SK-N-SH treated with all-trans-retinoic acid at 6 μM for 48 hours (cell line): ENCODE measurements at regions not wholly inside any gene's neighbourhood (a gene's known extent, or its start where the extent isn't known, plus 50 kb on each side); places are given as distances from the start of the nearest gene placed in this dataset.

Experiments used
- ATAC-seq: fragments of 200-7000 bp; cut with Tn5 transposase; 3 replicates; pipeline ENCODE4 v1.9.1; 2020; ENCODE audit warnings: mild to moderate bottlenecking, moderate library complexity
- BACH2 ChIP-seq: fragments of 250-450 bp; sonication (Bioruptor Pico); IDR thresholded peaks from 2 replicates; pipeline ENCODE4 v1.9.0; 2021; ENCODE audit warnings: mild to moderate bottlenecking, borderline replicate concordance
- CREB5 ChIP-seq: fragments of 250-450 bp; sonication (Bioruptor Pico); IDR thresholded peaks from 2 replicates; pipeline ENCODE4 v1.5.1; 2020; ENCODE audit warnings: low read depth, mild to moderate bottlenecking, moderate library complexity
- CSDC2 ChIP-seq: fragments of 250-450 bp; sonication (Bioruptor Pico); IDR thresholded peaks from 2 replicates; pipeline ENCODE4 v1.5.0; 2020; ENCODE audit warnings: mild to moderate bottlenecking, moderate library complexity
- ESRRG ChIP-seq: fragments of 250-450 bp; sonication (Bioruptor Pico); IDR thresholded peaks from 2 replicates; pipeline ENCODE4 v1.6.1; 2021; ENCODE audit warnings: mild to moderate bottlenecking
- ISL1 ChIP-seq: fragments of 250-450 bp; sonication (Bioruptor Pico); IDR thresholded peaks from 2 replicates; pipeline ENCODE4 v2.1.2; 2022; ENCODE audit warnings: mild to moderate bottlenecking, moderate library complexity
- OSR1 ChIP-seq: fragments of 250-450 bp; sonication (Bioruptor Pico); IDR thresholded peaks from 2 replicates; pipeline ENCODE4 v1.8.0; 2022; ENCODE audit warnings: moderate library complexity, mild to moderate bottlenecking, inconsistent platforms
- POU6F1 ChIP-seq: fragments of 250-450 bp; sonication (Bioruptor Pico); IDR thresholded peaks from 2 replicates; pipeline ENCODE4 v1.8.0; 2021; ENCODE audit warnings: low read depth, mild to moderate bottlenecking, moderate library complexity, borderline replicate concordance
- RARB ChIP-seq: fragments of 250-450 bp; sonication (Bioruptor Pico); IDR thresholded peaks from 2 replicates; pipeline ENCODE4 v1.8.0; 2021; ENCODE audit warnings: mild to moderate bottlenecking, moderate library complexity
- TCF4 ChIP-seq: fragments of 250-450 bp; sonication (Bioruptor Pico); IDR thresholded peaks from 2 replicates; pipeline ENCODE4 v1.8.0; 2021; ENCODE audit warnings: mild to moderate bottlenecking, moderate library complexity, borderline replicate concordance
- ZFP30 ChIP-seq: fragments of 450-650 bp; formaldehyde crosslinking; IDR thresholded peaks from 2 replicates; pipeline ENCODE4 v1.5.0; 2022; ENCODE audit warnings: mild to moderate bottlenecking, moderate library complexity
- ZNF565 ChIP-seq: fragments of 450-650 bp; formaldehyde crosslinking; conservative IDR thresholded peaks from 2 replicates; pipeline ENCODE4 v1.5.0; 2020; ENCODE audit warnings: low read depth, mild to moderate bottlenecking, moderate library complexity
- ZNF70 ChIP-seq: fragments of 450-650 bp; formaldehyde crosslinking; IDR thresholded peaks from 2 replicates; pipeline ENCODE4 v1.5.0; 2020; ENCODE audit warnings: mild to moderate bottlenecking, moderate library complexity
- ZNF8 ChIP-seq: fragments of 450-650 bp; formaldehyde crosslinking; IDR thresholded peaks from 2 replicates; pipeline ENCODE4 v1.5.0; 2020; ENCODE audit warnings: mild to moderate bottlenecking, moderate library complexity
- TF ChIP-seq, protein P1 (sequence below): fragments of 250-450 bp; sonication (Bioruptor Pico); IDR thresholded peaks from 2 replicates; pipeline ENCODE4 v1.5.1; 2021; ENCODE audit warnings: mild to moderate bottlenecking, moderate library complexity
- TF ChIP-seq, protein P2 (sequence below): fragments of 250-450 bp; sonication (Bioruptor Pico); IDR thresholded peaks from 2 replicates; pipeline ENCODE4 v1.8.0; 2020; ENCODE audit warnings: mild to moderate bottlenecking, moderate library complexity, borderline replicate concordance
- TF ChIP-seq, protein P3 (sequence below): fragments of 250-450 bp; sonication (Bioruptor Pico); IDR thresholded peaks from 2 replicates; pipeline ENCODE4 v1.5.0; 2020; ENCODE audit warnings: mild to moderate bottlenecking, moderate library complexity

GRCh38 chr10:52918714-52919305 is 146.2 kb upstream of the MBL2 start:
- ATAC-seq: no peak

GRCh38 chr10:52915391-52915790 is 142.8 kb upstream of the MBL2 start:
- TF ChIP-seq ISL1 (peak; percentile 68), ZNF8 (CRISPR knock-in tag) (no peak)
- ATAC-seq: no peak

More at GRCh38 chr10:52918714-52919305, 146.2 kb upstream of the MBL2 start:
- no peak for TF ChIP-seq ZNF565 (CRISPR knock-in tag)
- no peak for TF ChIP-seq ESRRG (CRISPR knock-in tag)
- no peak for TF ChIP-seq CREB5 (CRISPR knock-in tag)
- TF ChIP-seq OSR1: no peak
- no peak for TF ChIP-seq TCF4
- TF ChIP-seq BACH2 (CRISPR knock-in tag): no peak
- no peak for TF ChIP-seq ISL1
- no peak for TF ChIP-seq ZNF8 (CRISPR knock-in tag)
- TF ChIP-seq CSDC2 (CRISPR knock-in tag): no peak
- no peak for TF ChIP-seq RARB
- TF ChIP-seq, protein P1, sequence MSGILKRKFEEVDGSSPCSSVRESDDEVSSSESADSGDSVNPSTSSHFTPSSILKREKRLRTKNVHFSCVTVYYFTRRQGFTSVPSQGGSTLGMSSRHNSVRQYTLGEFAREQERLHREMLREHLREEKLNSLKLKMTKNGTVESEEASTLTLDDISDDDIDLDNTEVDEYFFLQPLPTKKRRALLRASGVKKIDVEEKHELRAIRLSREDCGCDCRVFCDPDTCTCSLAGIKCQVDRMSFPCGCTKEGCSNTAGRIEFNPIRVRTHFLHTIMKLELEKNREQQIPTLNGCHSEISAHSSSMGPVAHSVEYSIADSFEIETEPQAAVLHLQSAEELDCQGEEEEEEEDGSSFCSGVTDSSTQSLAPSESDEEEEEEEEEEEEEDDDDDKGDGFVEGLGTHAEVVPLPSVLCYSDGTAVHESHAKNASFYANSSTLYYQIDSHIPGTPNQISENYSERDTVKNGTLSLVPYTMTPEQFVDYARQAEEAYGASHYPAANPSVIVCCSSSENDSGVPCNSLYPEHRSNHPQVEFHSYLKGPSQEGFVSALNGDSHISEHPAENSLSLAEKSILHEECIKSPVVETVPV (CRISPR knock-in tag): no peak
- no peak for TF ChIP-seq ZFP30 (CRISPR knock-in tag)
- TF ChIP-seq, protein P2, sequence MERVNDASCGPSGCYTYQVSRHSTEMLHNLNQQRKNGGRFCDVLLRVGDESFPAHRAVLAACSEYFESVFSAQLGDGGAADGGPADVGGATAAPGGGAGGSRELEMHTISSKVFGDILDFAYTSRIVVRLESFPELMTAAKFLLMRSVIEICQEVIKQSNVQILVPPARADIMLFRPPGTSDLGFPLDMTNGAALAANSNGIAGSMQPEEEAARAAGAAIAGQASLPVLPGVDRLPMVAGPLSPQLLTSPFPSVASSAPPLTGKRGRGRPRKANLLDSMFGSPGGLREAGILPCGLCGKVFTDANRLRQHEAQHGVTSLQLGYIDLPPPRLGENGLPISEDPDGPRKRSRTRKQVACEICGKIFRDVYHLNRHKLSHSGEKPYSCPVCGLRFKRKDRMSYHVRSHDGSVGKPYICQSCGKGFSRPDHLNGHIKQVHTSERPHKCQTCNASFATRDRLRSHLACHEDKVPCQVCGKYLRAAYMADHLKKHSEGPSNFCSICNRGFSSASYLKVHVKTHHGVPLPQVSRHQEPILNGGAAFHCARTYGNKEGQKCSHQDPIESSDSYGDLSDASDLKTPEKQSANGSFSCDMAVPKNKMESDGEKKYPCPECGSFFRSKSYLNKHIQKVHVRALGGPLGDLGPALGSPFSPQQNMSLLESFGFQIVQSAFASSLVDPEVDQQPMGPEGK (CRISPR knock-in tag): no peak

DNA sequence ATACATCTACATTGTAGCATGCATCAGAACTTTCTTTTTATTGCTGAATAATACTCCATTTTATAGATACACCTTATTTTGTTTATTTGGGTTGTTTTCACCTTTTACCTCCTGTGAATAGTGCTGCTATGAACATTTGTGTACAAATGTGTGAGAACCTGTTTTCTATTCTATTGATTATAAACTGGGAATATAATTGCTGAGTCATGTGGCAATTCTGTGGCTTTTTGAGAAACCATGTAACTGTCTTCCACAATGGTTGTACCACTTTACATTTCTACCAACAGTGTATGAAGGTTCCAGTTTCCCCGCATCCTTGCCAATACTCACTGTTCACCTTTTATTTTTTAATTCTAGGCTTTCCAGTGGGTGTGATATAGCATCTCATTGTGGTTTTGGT is 138.6 kb upstream of the MBL2 start:
- no peak for ATAC-seq
- no peak for TF ChIP-seq CREB5 (CRISPR knock-in tag)
- no peak for TF ChIP-seq ESRRG (CRISPR knock-in tag)
- TF ChIP-seq POU6F1: no peak
- TF ChIP-seq ISL1: no peak
- TF ChIP-seq, protein P3, sequence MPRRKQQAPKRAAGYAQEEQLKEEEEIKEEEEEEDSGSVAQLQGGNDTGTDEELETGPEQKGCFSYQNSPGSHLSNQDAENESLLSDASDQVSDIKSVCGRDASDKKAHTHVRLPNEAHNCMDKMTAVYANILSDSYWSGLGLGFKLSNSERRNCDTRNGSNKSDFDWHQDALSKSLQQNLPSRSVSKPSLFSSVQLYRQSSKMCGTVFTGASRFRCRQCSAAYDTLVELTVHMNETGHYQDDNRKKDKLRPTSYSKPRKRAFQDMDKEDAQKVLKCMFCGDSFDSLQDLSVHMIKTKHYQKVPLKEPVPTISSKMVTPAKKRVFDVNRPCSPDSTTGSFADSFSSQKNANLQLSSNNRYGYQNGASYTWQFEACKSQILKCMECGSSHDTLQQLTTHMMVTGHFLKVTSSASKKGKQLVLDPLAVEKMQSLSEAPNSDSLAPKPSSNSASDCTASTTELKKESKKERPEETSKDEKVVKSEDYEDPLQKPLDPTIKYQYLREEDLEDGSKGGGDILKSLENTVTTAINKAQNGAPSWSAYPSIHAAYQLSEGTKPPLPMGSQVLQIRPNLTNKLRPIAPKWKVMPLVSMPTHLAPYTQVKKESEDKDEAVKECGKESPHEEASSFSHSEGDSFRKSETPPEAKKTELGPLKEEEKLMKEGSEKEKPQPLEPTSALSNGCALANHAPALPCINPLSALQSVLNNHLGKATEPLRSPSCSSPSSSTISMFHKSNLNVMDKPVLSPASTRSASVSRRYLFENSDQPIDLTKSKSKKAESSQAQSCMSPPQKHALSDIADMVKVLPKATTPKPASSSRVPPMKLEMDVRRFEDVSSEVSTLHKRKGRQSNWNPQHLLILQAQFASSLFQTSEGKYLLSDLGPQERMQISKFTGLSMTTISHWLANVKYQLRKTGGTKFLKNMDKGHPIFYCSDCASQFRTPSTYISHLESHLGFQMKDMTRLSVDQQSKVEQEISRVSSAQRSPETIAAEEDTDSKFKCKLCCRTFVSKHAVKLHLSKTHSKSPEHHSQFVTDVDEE: no peak
- TF ChIP-seq ZNF70 (CRISPR knock-in tag): no peak

DNA sequence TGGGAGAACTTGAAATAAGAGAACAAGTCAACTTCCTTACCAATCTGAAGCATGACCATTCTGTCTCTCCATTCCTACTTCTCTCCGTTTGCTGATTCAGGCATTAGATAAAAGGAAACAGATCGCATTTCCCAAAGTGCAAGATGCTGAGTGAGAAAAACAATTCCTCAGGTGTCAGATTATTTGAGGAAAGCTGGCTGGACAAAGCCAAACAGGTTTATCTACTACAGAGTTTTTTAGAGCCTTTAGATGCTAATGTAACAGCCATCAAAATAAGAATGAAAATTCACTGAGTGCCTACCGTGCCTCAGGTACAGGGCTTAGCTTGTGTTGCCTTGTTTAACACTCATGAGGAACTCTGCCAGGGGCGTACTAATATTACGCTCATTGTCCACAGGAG is 135.9 kb upstream of the MBL2 start:
- ATAC-seq: no peak
- TF ChIP-seq POU6F1: no peak
- TF ChIP-seq, protein P1 (CRISPR knock-in tag): no peak
- TF ChIP-seq, protein P2 (CRISPR knock-in tag): no peak
